ENCODE measurements at regions not wholly inside any gene's neighbourhood (a gene's known extent, or its start where the extent isn't known, plus 50 kb on each side); places are given as distances from the start of the nearest gene placed in this dataset.

- TF ChIP-seq, protein P1, sequence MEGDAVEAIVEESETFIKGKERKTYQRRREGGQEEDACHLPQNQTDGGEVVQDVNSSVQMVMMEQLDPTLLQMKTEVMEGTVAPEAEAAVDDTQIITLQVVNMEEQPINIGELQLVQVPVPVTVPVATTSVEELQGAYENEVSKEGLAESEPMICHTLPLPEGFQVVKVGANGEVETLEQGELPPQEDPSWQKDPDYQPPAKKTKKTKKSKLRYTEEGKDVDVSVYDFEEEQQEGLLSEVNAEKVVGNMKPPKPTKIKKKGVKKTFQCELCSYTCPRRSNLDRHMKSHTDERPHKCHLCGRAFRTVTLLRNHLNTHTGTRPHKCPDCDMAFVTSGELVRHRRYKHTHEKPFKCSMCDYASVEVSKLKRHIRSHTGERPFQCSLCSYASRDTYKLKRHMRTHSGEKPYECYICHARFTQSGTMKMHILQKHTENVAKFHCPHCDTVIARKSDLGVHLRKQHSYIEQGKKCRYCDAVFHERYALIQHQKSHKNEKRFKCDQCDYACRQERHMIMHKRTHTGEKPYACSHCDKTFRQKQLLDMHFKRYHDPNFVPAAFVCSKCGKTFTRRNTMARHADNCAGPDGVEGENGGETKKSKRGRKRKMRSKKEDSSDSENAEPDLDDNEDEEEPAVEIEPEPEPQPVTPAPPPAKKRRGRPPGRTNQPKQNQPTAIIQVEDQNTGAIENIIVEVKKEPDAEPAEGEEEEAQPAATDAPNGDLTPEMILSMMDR (IDR thresholded peaks at IDR 0.05; ENCODE audit: insufficient read depth, low read length, poor library complexity, severe bottlenecking): no peak
- no peak for TF ChIP-seq EZH2phosphoT487 (conservative IDR thresholded peaks at IDR 0.05; ENCODE audit: low read length)
These were observed 460.7 kb upstream of the RASGRP1 start for GRCh38 chr15:39025321-39025720.

All from SU-DHL-6 (cell line).